ENCODE measurements at regions not wholly inside any gene's neighbourhood (a gene's known extent, or its start where the extent isn't known, plus 50 kb on each side); places are given as distances from the start of the nearest gene placed in this dataset.

DNA sequence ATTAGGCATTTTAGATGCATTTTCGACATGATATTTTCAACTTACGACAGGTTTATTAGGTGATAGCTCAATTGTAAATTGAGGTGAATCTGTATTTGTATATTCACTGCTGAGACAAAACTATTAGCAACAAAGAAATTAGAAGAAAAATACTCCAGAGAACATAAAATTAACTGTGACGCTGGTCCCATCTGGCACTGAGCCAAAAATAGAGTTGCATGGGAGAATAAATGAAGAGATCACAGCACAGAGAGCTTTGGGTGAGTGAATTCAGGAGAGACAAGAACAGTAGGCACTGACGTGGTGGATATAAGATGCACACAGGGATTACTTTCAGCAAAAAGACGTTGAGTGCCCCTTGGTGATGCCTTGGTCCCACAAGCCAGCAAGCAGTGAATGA, 306.2 kb upstream of the RAB6C start:
- in situ Hi-C loops (cut with HindIII; ENCODE audit: low pct_unique_long_range_greater_than_20kb, low sequenced_read_pairs) = no loop called here
- no peak for DNase-seq (ENCODE audit: low read depth)

DNA sequence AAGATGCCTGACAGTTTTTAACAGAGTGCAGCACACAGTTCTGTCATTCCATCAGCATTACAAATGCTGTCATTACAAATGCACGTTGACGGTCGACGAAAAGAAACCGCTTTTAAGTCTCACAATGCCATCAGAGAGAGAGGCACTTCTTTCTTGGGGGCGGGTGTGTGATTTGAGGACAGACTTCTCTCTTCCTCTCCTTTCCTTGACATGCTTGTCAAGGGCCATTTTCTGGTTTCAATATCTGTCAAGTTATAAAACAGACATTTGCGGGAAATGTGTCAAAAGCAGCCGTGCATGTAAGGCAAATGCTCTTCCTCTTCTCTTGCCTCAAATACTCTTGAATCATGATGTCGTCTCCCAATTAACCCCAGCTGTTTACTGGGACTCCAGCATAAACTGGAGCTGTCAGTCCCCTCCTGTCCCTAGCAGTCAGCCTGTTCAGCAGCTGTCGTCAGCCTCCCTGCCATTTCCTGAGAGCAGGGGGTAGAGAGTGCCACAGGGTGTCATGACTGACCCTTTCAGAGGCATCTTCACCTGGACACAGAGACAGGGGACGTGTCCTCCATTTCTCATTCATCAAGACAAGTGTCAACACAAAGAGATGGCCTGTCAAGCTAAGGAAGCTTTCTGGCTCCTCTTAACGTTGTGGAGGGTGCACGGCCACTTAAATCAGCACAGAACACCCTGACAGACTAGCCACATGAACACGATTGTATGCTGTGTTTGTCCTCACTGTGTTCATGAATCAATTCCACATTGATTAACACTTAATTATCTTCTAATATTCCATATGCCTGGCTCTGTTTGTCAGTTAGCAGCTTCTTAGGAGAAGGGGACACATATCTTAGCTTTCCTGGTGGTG, 305.4 kb upstream of the RAB6C start:
- in situ Hi-C loops (cut with HindIII; ENCODE audit: low pct_unique_long_range_greater_than_20kb, low sequenced_read_pairs) = no loop called here
- DNase-seq (ENCODE audit: low read depth) = no peak

DNA sequence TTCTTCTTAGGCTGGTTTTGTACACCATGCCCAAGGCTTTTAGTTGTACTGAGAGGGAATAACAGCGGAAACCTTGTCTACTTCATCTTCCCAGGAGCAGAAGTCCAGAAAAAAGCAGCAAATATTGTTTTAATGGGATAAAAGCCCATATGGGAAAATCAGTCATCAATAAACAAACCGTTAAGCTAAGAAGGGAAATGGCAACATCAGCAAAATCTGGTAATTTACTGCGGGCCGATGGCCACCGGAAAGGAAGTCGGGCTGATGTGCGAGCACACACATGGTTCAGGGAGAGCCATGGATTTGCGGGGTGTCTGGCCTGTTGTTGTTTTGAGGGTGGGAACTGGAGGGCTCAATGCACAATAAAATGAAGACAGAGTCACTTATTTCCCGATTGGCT, 300.7 kb upstream of the RAB6C start:
- in situ Hi-C loops (cut with HindIII; ENCODE audit: low pct_unique_long_range_greater_than_20kb, low sequenced_read_pairs) = no loop called here
- no peak for DNase-seq (ENCODE audit: low read depth)

DNA sequence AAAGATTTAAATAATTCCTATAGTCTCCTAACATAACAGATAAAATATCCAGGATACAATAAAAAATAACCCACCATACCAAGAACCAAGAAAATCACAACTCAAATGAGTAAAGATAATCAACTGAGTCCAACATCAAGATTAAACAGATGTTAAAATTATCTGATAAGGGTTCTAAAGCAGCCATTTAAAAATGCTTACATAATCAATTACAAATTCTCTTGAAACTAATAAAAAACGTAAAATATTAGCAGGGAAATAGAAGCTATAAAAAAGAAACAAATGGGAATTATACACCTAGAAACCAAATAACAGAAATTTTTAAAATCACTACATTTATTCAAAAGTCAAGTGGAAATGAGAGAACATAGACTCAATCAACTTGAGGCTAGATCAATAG, 297.7 kb upstream of the RAB6C start:
- DNase-seq (ENCODE audit: low read depth) = no peak
- in situ Hi-C loops (cut with HindIII; ENCODE audit: low pct_unique_long_range_greater_than_20kb, low sequenced_read_pairs) = no loop called here

DNA sequence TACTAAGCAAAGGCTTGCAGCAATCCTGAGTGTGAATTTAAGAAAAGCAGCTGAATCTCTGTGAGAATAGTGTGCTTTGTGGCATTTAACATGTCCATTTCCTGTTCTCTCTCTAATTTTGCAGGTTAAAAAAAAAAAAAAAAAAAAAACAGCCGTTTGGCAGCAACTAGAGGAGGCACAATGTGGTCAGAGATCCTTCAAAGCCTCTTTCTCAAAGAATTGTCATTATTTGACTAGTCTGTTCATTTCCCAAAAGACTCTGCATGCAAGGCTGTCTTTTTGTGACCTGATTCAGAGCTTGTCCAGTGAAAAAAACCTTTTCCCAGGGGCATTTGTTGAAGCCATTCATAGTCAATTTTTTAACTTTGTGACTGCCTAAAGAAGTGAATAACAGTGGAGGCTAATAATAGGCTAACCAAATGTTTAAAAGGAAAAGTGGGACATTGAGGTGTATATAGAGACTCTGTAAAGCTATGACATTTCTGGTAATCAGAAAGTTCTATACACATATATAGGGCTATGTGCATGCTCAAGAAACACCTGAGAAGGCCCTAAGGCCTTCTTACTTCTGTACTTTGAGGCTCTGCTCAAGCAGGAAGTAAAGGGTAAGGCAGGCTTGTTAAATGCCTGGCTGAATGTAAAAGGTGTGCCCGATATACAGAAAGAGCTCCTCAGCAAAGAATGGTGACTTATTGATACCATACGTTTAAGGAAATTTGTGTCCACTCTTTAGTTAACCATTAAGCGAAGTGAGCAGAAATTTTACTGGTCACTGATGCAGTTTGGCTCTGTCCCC, 289.6 kb upstream of the RAB6C start:
- in situ Hi-C loops (cut with HindIII; ENCODE audit: low pct_unique_long_range_greater_than_20kb, low sequenced_read_pairs) = no loop called here
- no peak for DNase-seq (ENCODE audit: low read depth)

DNA sequence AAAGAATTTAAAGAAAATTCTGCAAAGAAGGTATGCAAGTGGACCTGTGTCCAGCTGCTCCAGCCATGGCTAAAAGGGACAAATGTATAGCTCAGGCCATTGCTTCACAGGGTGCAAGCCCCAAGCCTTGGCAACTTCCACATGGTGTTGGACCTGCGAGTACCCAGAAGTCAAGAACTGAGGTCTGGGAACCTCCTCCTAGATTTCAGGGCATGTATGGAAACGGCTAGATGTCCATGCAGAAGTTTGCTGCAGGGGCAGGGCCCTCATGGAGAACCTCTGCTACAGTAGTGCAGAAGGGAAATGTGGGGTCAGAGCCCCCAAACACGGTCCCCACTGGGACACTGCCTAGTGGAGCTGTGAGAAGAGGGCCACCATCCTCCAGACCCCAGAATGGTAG, 284.0 kb upstream of the RAB6C start:
- DNase-seq (ENCODE audit: low read depth) = no peak
- in situ Hi-C loops (cut with HindIII; ENCODE audit: low pct_unique_long_range_greater_than_20kb, low sequenced_read_pairs) = no loop called here

DNA sequence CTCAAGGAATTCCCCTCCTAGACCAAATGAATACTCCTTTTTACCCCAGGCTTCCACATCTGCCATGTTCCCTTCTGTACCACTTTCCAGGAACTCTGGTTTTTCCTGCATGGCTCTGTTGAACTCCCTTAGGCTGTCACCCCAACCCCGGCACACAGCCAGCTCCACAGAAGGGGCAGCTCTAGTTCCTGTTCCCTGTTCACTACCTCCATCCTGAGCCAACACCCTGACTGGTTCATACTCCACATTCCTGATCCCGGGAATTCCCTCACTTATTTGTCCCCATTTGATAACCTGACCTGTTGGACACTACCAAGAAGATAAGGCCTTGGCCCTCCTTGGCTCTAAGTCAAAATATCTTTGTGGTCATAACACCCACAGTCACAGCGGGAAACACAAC, 280.9 kb upstream of the RAB6C start:
- no peak for DNase-seq (ENCODE audit: low read depth)
- in situ Hi-C loops (cut with HindIII; ENCODE audit: low pct_unique_long_range_greater_than_20kb, low sequenced_read_pairs) = no loop called here

DNA sequence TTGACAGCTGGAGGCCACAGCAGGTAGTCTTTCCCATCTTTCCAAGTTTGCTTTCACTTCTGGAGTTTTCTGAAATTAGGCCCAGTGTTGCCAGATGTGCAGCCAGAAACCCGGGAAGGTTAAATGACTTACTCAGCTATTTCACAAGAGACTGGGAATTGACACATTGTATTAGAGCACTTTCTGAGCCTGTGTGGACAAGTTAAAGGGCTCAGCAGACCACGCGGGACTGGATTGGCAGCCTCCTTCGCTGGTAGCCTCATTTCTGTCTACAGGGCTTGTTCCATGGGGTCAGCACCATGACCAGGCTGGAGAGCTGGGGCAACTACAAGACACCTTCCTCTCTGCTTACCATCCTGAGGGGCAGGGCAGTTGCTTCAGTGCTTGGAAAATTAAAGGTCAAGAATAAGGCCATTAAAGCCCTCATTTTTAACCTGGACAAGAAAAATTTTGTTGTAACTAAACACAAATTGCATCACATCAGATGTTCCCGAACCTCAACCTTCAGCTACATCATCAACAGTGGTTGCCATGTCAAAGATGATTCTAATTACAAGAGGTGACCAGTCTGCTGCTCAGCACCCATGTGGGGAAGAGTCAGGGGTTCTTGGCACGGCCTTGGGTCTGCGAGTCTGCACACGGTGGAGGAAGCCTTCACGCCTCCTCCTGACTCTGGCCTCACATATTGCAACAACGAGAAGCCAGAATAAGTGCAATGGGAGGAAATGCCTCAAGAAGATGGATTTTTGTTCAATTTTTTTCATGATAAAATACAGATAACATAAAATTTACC, 279.5 kb upstream of the RAB6C start:
- in situ Hi-C loops (cut with HindIII; ENCODE audit: low pct_unique_long_range_greater_than_20kb, low sequenced_read_pairs) = no loop called here
- no peak for DNase-seq (ENCODE audit: low read depth)

DNA sequence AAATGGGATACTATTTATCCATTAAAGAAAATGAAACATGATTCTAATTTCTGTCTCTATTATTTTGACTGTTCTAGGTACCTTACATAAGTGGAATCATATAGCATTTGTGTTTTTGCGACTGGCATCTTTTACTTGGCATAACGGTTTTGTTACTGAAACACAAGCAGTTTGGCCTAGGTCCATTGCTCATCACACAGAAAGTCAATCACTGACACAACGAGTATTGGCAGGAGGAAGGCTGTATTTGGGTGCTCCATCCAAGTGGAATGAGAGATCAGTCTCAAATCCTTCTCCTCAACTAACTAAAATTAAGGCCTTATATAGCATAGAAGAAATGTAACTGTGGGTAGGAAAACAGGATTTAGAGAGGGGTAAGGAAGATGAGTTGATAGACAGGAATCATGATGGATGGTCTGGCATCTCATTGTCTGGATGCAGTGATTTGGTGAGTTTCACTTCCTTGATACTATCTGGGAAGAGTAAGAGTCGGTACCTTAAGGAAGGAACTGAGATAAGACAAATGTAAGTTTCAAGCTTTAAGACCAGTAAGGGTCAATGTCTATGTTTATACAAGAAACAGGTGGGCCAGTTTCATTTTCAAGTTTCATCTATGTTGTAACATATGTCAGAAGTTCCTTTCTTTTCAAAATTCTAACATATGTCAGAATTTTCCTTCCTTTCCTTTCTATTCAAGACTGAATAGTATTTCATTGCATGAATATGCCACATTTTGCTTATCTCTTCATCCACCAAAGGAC, 276.9 kb upstream of the RAB6C start:
- in situ Hi-C loops (cut with HindIII; ENCODE audit: low pct_unique_long_range_greater_than_20kb, low sequenced_read_pairs) = no loop called here
- DNase-seq (ENCODE audit: low read depth) = no peak

DNA sequence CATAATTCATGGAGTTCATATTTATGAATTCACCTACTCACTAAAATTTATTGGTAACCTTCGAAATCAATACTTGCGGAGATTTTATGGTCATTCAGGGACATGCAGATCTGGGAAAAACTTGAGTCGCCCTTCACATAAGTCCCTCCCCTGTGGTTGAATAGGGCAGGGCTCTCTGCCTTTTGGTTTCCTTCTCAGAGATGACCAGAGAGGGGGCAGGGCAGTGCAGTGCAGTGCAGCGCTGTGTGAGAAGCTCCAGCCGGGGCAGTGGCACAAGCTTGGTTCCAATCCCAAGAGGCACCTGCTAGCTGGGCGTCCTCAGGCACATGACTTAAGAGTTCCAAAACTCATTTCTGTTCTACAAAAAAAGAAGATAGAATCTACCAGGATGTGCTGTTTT, 274.4 kb upstream of the RAB6C start:
- in situ Hi-C loops (cut with HindIII; ENCODE audit: low pct_unique_long_range_greater_than_20kb, low sequenced_read_pairs) = no loop called here

DNA sequence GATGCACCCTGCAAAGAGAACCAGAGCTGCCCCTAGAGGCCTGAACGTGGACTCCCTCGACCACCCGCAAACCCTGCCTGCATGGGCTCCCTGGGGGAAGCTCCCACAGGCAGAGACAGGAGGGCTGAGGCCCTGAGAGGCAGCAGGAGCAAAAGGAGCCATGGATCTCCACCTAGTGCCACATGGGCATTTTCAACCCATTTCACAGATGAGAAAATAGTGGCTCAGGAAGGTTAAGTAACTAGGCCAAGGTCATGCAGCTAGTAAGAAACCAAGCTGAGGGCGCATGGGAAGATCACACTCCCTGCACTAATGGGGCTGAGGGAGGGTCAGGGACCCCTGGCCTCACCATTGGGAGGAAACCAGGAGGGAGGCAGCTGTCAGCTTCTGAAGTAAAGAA, 271.7 kb upstream of the RAB6C start:
- in situ Hi-C loops (cut with HindIII; ENCODE audit: low pct_unique_long_range_greater_than_20kb, low sequenced_read_pairs) = no loop called here
- no peak for DNase-seq (ENCODE audit: low read depth)

More for the DNA sequence above, 274.4 kb upstream of the RAB6C start:
- DNase-seq (ENCODE audit: low read depth) = no peak

DNA sequence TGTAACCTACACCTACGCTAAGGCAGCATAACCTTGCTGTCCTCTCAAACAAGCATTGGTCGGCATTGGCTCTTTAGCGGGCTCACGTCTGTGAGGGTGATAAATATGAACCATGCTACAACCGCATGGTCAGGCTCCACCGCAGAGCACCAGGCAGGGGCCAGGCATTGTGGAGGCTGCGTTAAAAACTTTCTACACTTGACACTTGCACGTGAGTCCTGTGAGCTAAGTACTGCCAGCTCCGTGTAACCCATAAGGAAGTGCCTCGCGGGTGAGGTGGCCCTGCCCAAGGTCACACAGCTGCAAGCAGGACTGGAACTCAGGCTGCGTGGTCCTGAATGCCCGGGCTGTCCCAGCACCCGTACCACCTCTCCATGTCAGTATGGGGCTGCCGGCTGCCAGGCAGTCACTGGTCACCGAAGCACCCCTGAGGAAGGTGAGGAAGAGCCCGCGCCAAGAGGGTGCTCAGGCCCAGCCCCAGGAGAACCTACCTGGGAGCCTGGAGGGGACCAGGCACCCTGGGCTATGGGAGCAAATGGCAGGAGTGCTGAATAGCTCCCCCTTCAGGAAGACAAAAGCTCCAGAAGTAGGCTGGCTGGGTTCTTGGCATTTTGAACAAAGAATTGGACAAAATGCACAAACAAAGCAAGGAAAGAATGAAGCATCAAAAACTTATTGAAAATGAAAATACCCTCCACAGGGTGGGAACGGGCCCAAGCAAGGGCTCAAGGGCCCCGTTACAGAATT, 271.1 kb upstream of the RAB6C start:
- in situ Hi-C loops (cut with HindIII; ENCODE audit: low pct_unique_long_range_greater_than_20kb, low sequenced_read_pairs) = no loop called here
- no peak for DNase-seq (ENCODE audit: low read depth)

DNA sequence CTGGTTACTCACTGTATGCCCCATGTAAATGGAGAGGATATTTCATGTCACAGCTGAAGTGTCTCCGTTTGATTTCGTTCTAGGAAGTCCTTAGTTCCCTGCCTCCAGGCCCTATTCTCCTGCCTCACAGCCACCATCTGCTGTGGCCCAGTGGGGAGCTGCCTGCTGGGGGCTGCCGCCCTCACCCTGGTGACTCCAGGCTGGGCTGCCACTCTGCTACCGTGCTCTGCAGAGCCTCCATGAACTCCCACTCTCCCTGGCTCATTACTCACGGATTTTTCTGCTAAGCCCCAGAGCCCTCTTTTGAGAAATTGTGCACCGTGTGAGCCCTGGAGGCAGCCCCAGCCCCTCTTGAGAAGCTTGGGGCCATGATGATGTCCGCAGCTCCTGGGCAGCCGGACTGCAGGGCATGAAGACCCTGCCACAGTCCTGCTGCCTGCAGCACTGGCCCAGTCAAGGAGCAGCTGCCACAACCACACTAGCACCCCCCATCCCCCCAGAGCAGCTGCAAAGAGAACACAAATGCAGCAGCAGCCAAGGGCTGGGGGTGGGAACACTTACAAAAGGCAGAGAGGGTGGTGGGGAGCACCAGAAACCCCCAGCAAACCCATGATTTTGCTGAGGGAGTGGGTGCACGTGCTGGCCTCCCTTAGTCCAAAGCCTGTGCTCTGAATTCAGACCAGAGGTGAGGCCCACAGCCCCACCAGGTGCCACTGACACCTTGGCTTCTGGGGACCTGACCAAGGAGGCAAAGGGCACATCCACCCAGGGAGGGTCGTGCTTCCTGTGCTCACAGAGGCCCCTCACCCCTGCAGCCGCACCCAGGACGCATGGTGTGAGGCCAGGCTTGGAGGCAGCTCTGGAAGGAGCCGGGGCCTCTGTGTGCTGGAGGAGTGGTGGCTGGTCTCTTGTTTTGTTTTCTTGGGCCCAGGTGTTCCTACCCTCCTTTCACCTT, 270.2 kb upstream of the RAB6C start:
- in situ Hi-C loops (cut with HindIII; ENCODE audit: low pct_unique_long_range_greater_than_20kb, low sequenced_read_pairs) = no loop called here
- no peak for DNase-seq (ENCODE audit: low read depth)

DNA sequence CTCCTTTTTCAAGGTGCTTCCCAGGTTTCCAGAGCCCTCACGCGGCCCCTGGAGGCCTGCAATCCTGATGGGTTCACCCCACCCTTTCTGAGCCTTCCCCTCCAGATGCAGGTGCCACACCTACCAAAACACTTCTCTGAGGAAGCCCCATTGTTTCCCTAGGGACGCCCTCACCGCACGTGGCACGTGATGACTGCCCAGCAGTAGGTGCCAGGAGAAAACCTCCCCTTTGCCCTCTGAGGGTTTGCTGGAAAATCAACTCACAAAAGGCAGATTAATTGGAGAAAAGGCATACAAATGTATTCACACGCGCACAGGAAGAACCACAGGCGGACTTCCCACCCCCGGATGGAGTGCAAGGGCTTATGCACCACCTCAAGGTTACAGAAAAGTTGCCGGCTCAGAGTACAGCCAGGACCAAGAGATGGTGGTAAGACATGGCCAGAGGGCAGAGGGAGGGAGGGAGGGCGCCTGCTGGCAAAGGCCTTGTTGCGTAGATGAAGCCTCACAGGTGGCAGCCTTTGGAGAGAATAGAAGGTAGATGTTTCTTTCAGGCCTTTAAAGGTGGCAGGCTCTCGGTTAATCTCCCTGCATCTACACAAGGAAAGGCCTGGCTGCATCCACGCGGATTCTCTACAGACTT, 269.4 kb upstream of the RAB6C start:
- no peak for DNase-seq (ENCODE audit: low read depth)
- in situ Hi-C loops (cut with HindIII; ENCODE audit: low pct_unique_long_range_greater_than_20kb, low sequenced_read_pairs) = no loop called here

DNA sequence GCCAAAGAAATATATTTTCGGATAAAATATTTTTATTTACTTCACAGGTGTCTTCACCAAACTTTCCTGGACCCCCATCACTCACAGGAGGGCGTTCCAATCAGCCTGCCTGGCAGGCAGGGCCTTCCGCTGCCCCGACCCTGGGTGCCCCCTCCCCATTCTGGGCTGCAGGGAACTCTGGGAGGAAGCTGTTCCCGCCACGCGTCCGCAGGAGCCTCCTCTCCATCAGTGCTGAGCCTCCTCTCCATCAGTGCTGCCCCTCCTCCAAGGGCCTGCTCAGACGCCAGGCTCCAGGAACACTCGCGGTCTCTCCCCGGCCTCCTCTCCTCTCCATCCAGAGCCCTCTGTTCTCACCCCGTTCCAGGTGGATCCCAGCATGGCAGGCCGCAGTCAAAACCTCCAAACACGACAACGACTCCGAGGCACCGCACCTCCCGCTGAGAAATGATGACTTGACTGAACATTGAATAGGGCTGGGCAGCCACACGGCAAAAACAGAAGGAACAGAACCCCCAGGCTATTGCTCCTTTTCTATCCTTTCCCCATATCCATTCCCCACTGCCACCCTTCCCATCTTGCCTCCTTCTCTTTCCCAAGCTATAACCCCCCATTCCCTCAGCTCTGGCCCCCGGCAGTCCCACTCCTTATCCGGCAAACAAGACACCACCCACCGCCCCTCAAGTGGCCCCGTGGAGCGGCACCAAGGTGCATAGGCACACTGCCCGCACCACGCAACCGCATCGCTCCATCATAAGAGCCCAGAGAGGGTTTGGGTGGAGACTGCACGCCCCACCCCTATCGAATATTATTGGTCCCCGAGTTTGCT, 268.6 kb upstream of the RAB6C start:
- in situ Hi-C loops (cut with HindIII; ENCODE audit: low pct_unique_long_range_greater_than_20kb, low sequenced_read_pairs) = no loop called here
- no peak for DNase-seq (ENCODE audit: low read depth)

Data from Caki2 (cell line).